ENCODE measurements at regions not wholly inside any gene's neighbourhood (a gene's known extent, or its start where the extent isn't known, plus 50 kb on each side); places are given as distances from the start of the nearest gene placed in this dataset.

DNA sequence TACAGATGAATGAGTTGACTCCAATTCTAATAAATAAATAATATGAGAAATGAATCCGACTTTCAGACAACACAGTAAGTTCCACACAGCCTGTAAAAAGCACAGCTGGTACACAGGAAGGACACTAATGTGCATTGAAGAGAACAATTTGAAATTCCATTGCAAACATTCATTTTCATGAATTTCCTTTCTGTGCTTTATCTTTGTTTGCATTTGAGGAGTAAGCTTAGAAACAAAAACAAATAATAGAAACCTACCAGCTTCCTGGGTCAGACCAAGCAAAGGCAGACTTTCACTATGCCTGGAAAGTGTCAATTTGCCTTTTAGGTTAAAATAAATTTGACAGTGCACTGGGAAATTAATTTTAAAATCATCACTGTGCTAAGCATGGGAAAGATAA, 143.8 kb upstream of the VLDLR start:
- DNase-seq (ENCODE audit: low read depth), result peak; percentile 65
- H3K4me3 ChIP-seq (replicated peaks; ENCODE audit: low read depth, low read length), result no peak overlapping the region
- TF ChIP-seq, protein P1, sequence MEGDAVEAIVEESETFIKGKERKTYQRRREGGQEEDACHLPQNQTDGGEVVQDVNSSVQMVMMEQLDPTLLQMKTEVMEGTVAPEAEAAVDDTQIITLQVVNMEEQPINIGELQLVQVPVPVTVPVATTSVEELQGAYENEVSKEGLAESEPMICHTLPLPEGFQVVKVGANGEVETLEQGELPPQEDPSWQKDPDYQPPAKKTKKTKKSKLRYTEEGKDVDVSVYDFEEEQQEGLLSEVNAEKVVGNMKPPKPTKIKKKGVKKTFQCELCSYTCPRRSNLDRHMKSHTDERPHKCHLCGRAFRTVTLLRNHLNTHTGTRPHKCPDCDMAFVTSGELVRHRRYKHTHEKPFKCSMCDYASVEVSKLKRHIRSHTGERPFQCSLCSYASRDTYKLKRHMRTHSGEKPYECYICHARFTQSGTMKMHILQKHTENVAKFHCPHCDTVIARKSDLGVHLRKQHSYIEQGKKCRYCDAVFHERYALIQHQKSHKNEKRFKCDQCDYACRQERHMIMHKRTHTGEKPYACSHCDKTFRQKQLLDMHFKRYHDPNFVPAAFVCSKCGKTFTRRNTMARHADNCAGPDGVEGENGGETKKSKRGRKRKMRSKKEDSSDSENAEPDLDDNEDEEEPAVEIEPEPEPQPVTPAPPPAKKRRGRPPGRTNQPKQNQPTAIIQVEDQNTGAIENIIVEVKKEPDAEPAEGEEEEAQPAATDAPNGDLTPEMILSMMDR (IDR thresholded peaks at IDR 0.05; ENCODE audit: low read length, missing control alignments), result no peak

DNA sequence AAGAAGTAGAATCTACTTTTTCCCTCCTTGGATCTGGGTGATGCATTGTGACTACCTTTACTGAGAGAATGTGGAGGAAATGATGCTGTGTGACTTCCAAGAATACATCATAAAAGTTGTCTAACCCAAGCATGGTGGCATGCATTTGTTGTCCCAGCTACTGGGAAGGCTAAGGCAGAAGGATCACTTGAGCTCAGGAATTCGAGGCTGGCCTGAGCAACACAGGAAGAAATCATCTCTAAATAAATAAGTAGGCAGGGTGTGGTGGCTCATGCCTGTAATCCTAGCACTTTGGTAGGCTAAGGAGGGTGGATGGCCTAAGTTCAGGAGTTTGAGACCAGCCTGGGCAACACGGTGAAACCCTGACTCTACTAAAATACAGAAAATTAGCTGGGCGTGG, 143.2 kb upstream of the VLDLR start:
- TF ChIP-seq, protein P1 (IDR thresholded peaks at IDR 0.05; ENCODE audit: low read length, missing control alignments), result no peak
- DNase-seq (ENCODE audit: low read depth), result no peak
- H3K4me3 ChIP-seq (replicated peaks; ENCODE audit: low read depth, low read length), result no peak overlapping the region

DNA sequence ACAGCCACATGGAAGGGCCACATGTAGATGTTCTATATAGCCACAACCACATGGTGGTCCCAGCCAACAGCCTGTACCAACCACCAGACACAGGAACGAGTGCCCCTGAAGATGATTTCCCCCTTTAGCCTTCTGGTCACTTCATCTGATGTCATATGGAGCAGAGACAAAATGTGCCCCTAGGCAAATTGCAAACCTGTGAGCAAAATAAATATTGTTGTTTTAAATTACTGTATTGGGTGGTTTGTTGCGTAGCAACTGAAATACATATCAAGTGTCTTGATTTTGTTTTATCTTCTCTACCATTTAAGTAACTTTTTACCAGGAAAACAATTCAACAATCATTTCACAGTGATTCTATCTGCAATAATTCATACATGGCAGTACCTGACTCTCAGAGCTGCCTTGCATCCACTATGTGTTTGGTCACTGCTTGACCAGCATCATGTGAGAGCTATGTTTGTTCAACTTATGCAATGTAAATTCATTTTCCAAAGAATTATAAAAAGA, 142.5 kb upstream of the VLDLR start:
- no peak overlapping the region for H3K4me3 ChIP-seq (replicated peaks; ENCODE audit: low read depth, low read length)
- no peak for DNase-seq (ENCODE audit: low read depth)
- TF ChIP-seq, protein P1 (IDR thresholded peaks at IDR 0.05; ENCODE audit: low read length, missing control alignments), result no peak

- DNase-seq (ENCODE audit: low read depth), result no peak
- no peak overlapping the region for H3K4me3 ChIP-seq (replicated peaks; ENCODE audit: low read depth, low read length)
- TF ChIP-seq, protein P1 (IDR thresholded peaks at IDR 0.05; ENCODE audit: low read length, missing control alignments), result no peak
These were observed 141.2 kb upstream of the VLDLR start for GRCh38 chr9:2480255-2480837.

GRCh38 chr9:2481216-2481615, 140.4 kb upstream of the VLDLR start:
- no peak for DNase-seq (ENCODE audit: low read depth)
- TF ChIP-seq, protein P1 (IDR thresholded peaks at IDR 0.05; ENCODE audit: low read length, missing control alignments), result no peak
- H3K4me3 ChIP-seq (replicated peaks; ENCODE audit: low read depth, low read length), result no peak overlapping the region

DNA sequence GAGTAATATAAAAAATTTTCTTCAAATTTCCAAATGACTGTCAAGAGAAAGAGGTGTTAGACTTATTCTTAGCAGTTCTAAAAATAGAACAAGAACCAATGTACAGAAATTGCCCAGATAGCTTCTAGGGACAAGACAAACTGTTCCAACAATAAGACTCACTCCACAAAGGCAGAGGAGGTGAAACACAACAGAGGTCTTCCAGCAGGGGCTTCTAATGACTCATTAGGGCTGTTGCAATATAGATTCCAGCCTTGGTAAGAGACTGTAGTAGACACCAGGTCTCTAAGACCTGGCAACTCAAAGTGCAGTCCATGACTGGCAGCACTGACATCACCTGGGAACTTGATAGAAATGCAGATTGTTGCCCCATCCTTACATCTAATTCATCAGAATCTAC, 134.6 kb upstream of the VLDLR start:
- DNase-seq (ENCODE audit: low read depth), result peak; percentile 45
- no peak overlapping the region for H3K4me3 ChIP-seq (replicated peaks; ENCODE audit: low read depth, low read length)
- TF ChIP-seq, protein P1 (IDR thresholded peaks at IDR 0.05; ENCODE audit: low read length, missing control alignments), result no peak

DNA sequence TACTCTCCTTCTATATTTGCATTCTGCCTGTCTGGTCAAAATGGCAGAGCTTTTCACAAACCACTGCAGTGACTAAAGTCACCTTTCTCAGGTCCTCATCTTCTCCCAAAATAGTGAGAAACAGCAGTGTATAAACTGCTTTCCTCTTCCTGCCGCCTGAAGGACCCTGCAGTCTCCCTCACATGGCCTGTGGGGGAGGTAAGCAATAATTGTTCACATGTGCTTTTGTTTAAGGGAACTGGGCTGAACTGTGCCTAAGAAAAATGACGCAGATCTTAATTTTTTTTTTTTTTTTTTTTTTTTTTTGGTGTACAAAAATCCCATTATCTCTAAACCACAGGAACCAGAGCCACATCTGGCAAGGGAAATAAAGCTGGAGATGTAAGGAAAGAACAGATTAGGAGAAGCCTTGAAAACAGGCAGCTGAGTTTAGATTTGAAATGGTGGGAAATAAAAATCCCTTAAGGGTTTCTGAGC, 131.7 kb upstream of the VLDLR start:
- TF ChIP-seq, protein P1 (IDR thresholded peaks at IDR 0.05; ENCODE audit: low read length, missing control alignments), result no peak
- H3K4me3 ChIP-seq (replicated peaks; ENCODE audit: low read depth, low read length), result no peak overlapping the region
- DNase-seq (ENCODE audit: low read depth), result peak; percentile 88
